ENCODE measurements at regions not wholly inside any gene's neighbourhood (a gene's known extent, or its start where the extent isn't known, plus 50 kb on each side); places are given as distances from the start of the nearest gene placed in this dataset.

DNA sequence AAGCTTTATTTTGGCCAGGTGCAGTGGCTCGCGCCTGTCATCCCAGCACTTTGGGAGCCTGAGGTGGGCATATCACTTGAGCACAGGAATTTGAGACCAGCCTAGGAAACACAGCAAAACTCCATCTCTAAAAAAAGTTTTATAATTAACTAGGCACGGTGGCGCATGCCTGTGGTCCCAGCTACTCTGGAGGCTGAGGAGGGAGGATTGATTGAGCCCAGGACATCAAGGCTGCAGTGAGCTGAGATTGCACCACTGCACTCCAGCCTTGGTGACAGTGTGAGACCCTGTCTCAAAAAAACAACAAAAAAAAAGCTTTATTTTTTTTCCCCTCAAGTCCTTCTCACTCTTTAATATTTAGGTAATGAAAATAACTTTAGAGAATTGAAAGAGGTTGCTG lies 100.8 kb upstream of the CMC1 start:
- TF ChIP-seq, protein P1, sequence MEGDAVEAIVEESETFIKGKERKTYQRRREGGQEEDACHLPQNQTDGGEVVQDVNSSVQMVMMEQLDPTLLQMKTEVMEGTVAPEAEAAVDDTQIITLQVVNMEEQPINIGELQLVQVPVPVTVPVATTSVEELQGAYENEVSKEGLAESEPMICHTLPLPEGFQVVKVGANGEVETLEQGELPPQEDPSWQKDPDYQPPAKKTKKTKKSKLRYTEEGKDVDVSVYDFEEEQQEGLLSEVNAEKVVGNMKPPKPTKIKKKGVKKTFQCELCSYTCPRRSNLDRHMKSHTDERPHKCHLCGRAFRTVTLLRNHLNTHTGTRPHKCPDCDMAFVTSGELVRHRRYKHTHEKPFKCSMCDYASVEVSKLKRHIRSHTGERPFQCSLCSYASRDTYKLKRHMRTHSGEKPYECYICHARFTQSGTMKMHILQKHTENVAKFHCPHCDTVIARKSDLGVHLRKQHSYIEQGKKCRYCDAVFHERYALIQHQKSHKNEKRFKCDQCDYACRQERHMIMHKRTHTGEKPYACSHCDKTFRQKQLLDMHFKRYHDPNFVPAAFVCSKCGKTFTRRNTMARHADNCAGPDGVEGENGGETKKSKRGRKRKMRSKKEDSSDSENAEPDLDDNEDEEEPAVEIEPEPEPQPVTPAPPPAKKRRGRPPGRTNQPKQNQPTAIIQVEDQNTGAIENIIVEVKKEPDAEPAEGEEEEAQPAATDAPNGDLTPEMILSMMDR (IDR thresholded peaks at IDR 0.05; ENCODE audit: low read length), result no peak
- TF ChIP-seq EZH2phosphoT487 (IDR thresholded peaks at IDR 0.05; ENCODE audit: low read length) (no peak), EZH2 (optimal IDR thresholded peaks at IDR 0.05; ENCODE audit: low read depth, low read length) (no peak)
